Tibial artery (tissue), 4 donors: ENCODE measurements at regions not wholly inside any gene's neighbourhood (a gene's known extent, or its start where the extent isn't known, plus 50 kb on each side); places are given as distances from the start of the nearest gene placed in this dataset.

Source experiments
- DNase-seq, 2 donors: peaks; one replicate each; pipeline ENCODE4 v3.0.0-alpha.2; 2019
- H3K27ac ChIP-seq, 2 donors: fragments of 200-600 bp; sonication (generic) in 1 of 2; 1 replicate in 1 of 2; 2 replicates in 1 of 2; pipeline ENCODE4 v1.5.1; 2018 to 2019; ENCODE audit warnings: mild to moderate bottlenecking in 1 of 2
- H3K27me3 ChIP-seq, 2 donors: fragments of 200-600 bp; sonication (generic) in 1 of 2; one replicate each; pipeline versions ENCODE4 v1.5.1 to v1.6.0; 2016 to 2019
- H3K36me3 ChIP-seq, 3 donors: fragments of 200-600 bp; sonication (generic) in 2 of 3; one replicate each; pipeline ENCODE4 v1.5.1; 2016 to 2019; ENCODE audit warnings: mild to moderate bottlenecking in 2 of 3
- H3K4me1 ChIP-seq, 4 donors: fragments of 200-600 bp; sonication (generic) in 2 of 4; 1 replicate in 3 of 4; 2 replicates in 1 of 4; pipeline ENCODE4 v1.5.1; 2016 to 2019
- H3K4me3 ChIP-seq, 2 donors: fragments of 200-600 bp; sonication (generic) in 1 of 2; 1 replicate in 1 of 2; 2 replicates in 1 of 2; pipeline ENCODE4 v1.5.1; 2018 to 2019; ENCODE audit warnings: mild to moderate bottlenecking in 2 of 2
- H3K9me3 ChIP-seq, 3 donors: fragments of 200-600 bp; sonication (generic) in 1 of 3; one replicate each; pipeline ENCODE4 v1.5.1; 2016 to 2019
- CTCF ChIP-seq, 2 experiments: fragments of 200-600 bp in 1 of 2; fragments of 450-650 bp in 1 of 2; IDR thresholded peaks; one replicate each; pipeline ENCODE4 v1.5.1; 2017 to 2019; ENCODE audit warnings: antibody characterized with exemption in 2 of 2, mild to moderate bottlenecking in 1 of 2, moderate library complexity in 1 of 2
- intact Hi-C: fragments of 100-400 bp; cut with DNase I; formaldehyde crosslinking; loops from one replicate; pipeline ENCODE4 v1.15.0; 2023; ENCODE audit warnings: low total_unique reads

- no peak overlapping the region for H3K27ac ChIP-seq
- intact Hi-C loops, result no loop called here
Measured at GRCh38 chr12:43118234-43118633, 433.8 kb downstream of the ADAMTS20 start.

GRCh38 chr12:43117226-43117930 is 434.6 kb downstream of the ADAMTS20 start:
- intact Hi-C loops, result no loop called here
- no peak for DNase-seq
- TF ChIP-seq CTCF (IDR thresholded peaks at IDR 0.05), result no peak
- Histone ChIP-seq H3K36me3 (no peaks in the 10 kb centered on the region), H3K4me3 (no peak overlapping the region), H3K9me3 (no peaks in the 10 kb centered on the region), H3K27me3 (no peaks in the 10 kb centered on the region), H3K27ac (no peak overlapping the region), H3K4me1 (no peaks in the 10 kb centered on the region)

More at GRCh38 chr12:43118234-43118633, 433.8 kb downstream of the ADAMTS20 start:
- Histone ChIP-seq H3K4me1 (no peaks in the 10 kb centered on the region), H3K27me3 (no peaks in the 10 kb centered on the region), H3K36me3 (no peaks in the 10 kb centered on the region), H3K4me3 (no peak overlapping the region), H3K9me3 (no peaks in the 10 kb centered on the region)
- DNase-seq, result no peak
- TF ChIP-seq CTCF (IDR thresholded peaks at IDR 0.05), result no peak

GRCh38 chr12:43115441-43116160 is 436.4 kb downstream of the ADAMTS20 start:
- intact Hi-C loops, result no loop called here
- no peak for TF ChIP-seq CTCF (IDR thresholded peaks at IDR 0.05)
- Histone ChIP-seq H3K27ac (no peak overlapping the region), H3K27me3 (no peaks in the 10 kb centered on the region), H3K4me1 (no peaks in the 10 kb centered on the region), H3K36me3 (no peaks in the 10 kb centered on the region), H3K9me3 (no peaks in the 10 kb centered on the region), H3K4me3 (no peak overlapping the region)
- DNase-seq, result no peak

- Histone ChIP-seq H3K4me1 (no peaks in the 10 kb centered on the region), H3K4me3 (no peak overlapping the region), H3K27ac (no peak overlapping the region), H3K36me3 (no peaks in the 10 kb centered on the region), H3K9me3 (no peaks in the 10 kb centered on the region), H3K27me3 (no peaks in the 10 kb centered on the region)
- intact Hi-C loops, result no loop called here
- no peak for DNase-seq
- no peak for TF ChIP-seq CTCF (IDR thresholded peaks at IDR 0.05)
Measured at GRCh38 chr12:43114316-43114715, 437.7 kb downstream of the ADAMTS20 start.

- Histone ChIP-seq H3K4me3 (no peak overlapping the region), H3K36me3 (no peaks in the 10 kb centered on the region), H3K4me1 (no peaks in the 10 kb centered on the region), H3K9me3 (no peaks in the 10 kb centered on the region), H3K27me3 (no peaks in the 10 kb centered on the region), H3K27ac (no peak overlapping the region)
- no peak for DNase-seq
- no peak for TF ChIP-seq CTCF (IDR thresholded peaks at IDR 0.05)
- intact Hi-C loops, result no loop called here
Measured at GRCh38 chr12:43113616-43114015, 438.4 kb downstream of the ADAMTS20 start.
